GM21526 (cell line): ENCODE measurements at regions not wholly inside any gene's neighbourhood (a gene's known extent, or its start where the extent isn't known, plus 50 kb on each side); places are given as distances from the start of the nearest gene placed in this dataset.

Source experiments
- ATAC-seq: cut with Tn5 transposase; IDR thresholded peaks from one replicate; pipeline ENCODE4 v1.9.1; 2021; ENCODE audit warnings: moderate library complexity; ENCODE audit not compliant: unreplicated experiment, low FRiP score

DNA sequence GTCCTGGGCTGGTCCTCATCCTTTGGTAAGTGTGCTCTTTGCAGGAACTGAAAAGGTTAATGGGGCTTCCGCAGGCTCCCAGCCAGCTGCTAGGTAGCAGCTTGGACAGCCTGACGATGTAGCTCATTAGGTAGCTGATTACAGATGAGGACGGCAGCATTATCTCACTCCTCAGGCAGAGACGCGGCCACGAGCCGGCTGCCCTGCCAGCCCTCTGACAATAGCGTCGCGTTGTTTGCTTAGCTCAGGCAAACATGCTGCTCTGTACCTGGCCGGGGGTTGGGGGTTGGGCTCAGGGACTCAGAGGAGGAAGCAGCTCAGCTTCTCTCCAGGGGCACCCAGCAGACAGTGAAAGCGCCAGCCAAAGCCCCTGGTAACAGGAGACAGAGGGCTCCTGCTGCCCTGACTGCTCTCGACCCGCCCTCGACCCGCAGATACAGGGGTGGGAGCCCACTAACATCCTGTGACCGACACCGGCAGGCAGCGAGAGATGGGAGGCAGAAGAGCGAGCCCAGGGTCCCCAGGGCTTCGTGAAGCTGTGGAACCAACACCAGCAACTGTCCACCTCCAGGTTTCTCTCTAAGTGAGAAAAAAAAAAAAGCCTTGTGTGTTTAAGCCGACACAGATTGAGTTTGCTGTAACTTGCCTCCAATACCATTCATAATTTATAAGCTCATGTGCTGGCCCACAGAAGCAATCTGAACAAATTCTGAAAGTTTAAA is 53.4 kb upstream of the DLK1 start:
- ATAC-seq: no peak

- no peak for ATAC-seq
Measured at GRCh38 chr14:100673807-100674154, 52.9 kb upstream of the DLK1 start.

DNA sequence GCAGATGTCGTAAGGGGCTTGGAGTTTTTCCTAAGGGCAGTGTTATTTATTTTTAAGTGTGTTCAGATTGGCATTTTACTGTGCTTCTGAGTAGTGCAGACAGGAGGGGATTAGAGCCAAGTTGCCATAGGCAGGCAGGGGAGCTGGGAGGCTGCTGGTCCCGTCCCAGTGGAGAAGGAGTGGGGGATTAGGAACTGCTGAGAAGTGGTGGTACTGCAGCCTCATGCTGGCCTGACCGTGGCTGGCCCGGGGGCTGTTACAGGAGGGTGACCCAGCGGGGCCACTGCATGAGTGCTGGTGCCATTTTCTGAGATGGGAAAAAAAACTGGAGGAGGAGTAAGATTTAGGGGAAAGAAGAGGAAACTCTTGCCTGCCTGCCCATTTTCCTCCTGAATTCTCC is 52.3 kb upstream of the DLK1 start:
- no peak for ATAC-seq

DNA sequence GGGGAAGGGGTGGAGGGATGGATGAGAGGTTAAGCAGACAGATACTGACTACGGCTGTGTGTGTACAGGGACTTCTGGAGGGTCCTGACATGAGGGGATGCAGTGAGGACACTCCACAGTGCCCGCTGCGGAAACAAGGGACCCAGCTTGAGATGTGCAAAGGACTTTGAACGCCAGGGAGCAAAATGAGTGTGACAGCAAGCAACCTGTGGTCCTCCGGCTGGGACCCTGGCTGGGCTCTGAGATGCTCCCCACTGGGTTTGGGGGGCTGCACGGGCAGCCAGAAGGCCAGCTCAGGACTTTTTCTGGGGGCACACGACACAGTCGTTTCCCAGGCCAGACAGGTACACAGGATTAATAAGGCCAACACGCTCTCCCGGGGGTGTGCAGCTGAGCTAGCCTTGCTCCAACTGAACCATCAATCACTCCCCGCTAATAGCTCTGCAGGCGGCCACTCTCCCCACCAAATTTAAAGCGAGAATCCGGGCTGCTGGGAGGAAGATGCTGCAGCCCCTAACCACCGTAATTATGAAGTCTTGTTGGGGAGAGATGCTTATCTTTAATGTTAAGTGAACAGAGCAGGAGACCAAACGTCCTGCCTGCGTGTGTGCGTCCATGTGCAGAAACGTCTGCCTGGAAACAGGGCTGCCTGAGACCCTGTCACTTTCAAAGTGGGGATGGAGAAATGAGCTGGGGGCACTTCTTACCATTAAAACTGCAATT is 51.6 kb upstream of the DLK1 start:
- ATAC-seq: no peak

DNA sequence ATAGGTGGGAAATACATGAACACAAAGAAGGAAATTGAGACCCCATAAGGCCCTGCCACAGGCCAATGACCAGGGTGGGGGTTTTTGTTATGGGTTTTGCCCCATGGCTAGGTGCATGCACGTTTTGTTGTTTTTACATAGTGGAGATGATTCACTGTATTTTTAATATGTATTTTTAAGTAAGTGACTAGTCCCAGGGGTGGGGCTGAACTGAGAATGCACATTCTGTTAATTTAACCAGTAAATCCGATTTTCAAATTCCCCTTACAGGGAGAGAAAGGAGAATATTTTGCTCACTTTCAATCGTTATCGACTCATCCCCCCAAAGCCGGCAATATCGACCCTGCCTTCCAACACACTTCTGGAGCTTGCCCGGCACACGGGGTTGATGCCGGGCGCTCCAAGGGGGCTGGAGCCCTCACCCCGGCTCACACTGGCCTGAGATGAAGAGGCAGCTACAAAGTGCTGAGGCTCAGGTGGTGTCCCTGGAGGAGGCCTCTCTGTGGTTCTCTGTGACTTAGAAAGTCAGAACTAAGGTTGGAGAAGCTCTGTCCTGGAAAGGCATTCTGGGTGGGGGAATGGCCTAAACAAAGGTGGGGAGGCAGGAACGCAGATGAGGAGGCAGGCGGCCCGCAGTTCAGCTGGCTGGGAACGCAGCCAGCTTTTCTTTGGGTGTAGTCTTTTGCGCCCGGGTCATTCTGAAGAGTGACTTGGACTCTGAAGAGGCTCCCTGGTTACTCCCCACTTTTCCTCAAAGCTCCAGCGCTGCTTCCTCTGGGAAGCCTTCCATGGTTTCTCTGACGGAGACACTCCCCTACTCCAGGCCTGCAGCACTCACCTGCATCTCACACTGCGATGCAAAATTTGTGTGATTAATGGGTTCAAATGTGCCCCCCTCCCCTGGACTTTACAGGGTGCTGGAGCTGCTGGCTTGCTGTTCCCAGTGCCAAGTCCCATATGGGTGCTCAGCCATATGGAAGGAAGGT is 50.7 kb upstream of the DLK1 start:
- no peak for ATAC-seq
